ENCODE measurements at regions not wholly inside any gene's neighbourhood (a gene's known extent, or its start where the extent isn't known, plus 50 kb on each side); places are given as distances from the start of the nearest gene placed in this dataset.
"Not testable (repeated sequence)": the region's sequence is repeated elsewhere in the genome, so short reads cannot be mapped to it uniquely, and the experiment has no call there.

DNA sequence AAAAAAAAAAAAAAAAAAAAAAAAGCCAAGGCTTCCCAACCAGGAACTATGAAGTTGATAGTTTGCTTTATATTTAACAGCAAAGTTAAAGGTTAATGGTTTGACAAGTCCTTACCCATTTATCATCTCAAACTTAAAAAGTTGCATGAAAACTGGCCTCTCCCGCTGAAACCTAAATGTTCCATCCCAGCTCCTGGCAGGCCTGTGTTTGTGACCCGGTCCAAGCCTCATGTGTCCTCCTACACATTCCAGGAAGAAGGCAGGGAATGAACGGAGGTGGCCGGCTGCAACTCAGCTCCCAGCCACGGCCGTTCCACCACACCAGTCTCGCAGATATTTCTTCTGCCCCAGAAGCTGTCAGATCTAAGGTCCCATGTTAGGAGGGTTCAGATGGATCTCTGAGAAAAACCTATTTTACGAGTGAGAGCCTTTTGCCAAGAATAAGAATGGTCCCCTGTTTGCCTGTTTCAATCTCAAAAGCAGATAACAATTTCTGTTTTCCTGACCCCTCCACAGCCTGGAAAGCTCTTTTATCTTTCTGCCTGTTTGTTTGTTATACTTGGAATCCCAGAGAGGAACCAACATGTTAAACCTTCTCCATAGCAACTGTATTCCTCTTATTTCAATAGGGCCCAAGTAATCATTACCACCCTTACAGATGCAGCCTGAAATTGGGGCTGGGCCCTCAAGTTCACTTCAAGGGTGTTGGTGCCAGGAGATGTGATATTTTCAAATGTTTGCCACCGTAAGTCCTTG, 56.5 kb downstream of the KCTD12 start:
- no peak for DNase-seq (ENCODE audit: low read depth in 2 of 2)

DNA sequence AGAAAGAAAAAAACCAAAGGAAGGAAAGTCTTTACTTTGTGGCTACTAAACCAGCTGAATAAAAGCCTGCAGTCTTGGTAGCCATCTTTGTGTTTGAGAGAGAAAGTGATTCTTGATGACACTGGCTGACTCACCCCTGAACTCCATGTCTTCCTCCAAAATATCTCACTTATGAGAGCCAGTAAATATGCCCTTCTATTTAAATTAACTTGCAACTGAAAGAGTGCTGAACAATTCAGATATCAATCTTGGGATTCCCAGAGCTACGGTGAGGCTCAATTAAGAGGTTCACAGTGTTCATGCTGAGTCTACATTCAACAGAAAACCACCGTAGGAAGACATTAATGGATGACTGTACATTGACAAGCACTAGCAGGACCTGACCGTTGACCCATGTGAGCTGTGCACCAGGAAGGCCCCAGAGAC, 57.9 kb downstream of the KCTD12 start:
- no peak for DNase-seq (ENCODE audit: low read depth in 2 of 2)

GRCh38 chr13:76826527-76826926, 59.7 kb downstream of the KCTD12 start:
- DNase-seq (ENCODE audit: low read depth in 2 of 2): no peak

GRCh38 chr13:76825430-76825829, 60.8 kb downstream of the KCTD12 start:
- no peak for DNase-seq (ENCODE audit: low read depth in 2 of 2)

DNA sequence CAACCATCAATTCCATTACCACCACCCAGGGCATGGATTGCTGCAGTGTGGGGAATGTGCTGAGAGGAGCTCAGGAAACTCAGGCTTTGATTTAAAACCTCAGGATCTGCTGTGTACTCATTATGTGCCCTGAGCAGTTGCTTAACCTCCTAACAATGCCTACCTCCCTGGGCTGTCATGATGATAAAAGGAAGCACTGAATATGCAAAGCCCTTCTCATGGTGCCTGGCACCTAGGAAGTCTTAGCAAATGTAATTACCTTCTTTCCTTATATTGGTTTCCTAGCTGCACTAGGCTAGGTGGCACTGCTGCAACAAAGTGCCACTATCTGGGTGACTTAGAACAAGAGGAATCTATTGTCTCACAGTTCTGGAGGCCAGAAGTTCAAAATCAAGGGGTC, 62.2 kb downstream of the KCTD12 start:
- DNase-seq (ENCODE audit: low read depth in 2 of 2): no peak

- DNase-seq (ENCODE audit: low read depth in 2 of 2): no peak
These were observed 63.4 kb downstream of the KCTD12 start for GRCh38 chr13:76822698-76823267.

DNA sequence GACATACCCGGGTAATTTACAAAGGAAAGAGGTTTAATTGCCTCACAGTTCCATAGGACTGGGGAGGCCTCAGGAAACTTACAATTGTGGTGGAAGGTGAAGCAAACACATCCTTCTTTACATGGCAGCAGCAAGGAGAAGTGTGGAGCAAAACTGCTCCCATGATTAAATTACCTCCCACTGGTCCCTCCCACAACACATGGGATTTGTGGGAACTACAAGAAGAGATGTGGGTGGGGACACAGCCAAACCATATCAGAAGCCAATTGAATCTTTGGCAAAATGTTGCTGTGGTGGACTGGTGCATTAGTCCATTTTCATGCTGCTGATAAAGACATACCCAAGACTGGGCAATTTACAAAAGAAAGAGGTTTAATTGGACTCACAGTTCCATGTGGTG, 65.0 kb downstream of the KCTD12 start:
- DNase-seq (ENCODE audit: low read depth in 2 of 2): not testable (repeated sequence)

- no peak for DNase-seq (ENCODE audit: low read depth in 2 of 2)
These were observed 65.4 kb downstream of the KCTD12 start for GRCh38 chr13:76820759-76821158.

GRCh38 chr13:76816394-76816793, 69.8 kb downstream of the KCTD12 start:
- DNase-seq (ENCODE audit: low read depth in 2 of 2): no peak

- DNase-seq (ENCODE audit: low read depth in 2 of 2): no peak
These were observed 70.9 kb downstream of the KCTD12 start for GRCh38 chr13:76815344-76815743.

- no peak for DNase-seq (ENCODE audit: low read depth in 2 of 2)
These were observed 72.3 kb downstream of the KCTD12 start for GRCh38 chr13:76813891-76814290.

GRCh38 chr13:76813000-76813691, 73.1 kb downstream of the KCTD12 start:
- no peak for DNase-seq (ENCODE audit: low read depth in 2 of 2)

- DNase-seq (ENCODE audit: low read depth in 2 of 2): no peak
These were observed 73.9 kb downstream of the KCTD12 start for GRCh38 chr13:76812206-76812897.

- no peak for DNase-seq (ENCODE audit: low read depth in 2 of 2)
These were observed 76.8 kb downstream of the KCTD12 start for GRCh38 chr13:76809389-76809788.

GRCh38 chr13:76808927-76809326, 77.3 kb downstream of the KCTD12 start:
- DNase-seq (ENCODE audit: low read depth in 2 of 2): no peak

- DNase-seq (ENCODE audit: low read depth in 2 of 2): no peak
These were observed 81.4 kb downstream of the KCTD12 start for GRCh38 chr13:76804801-76805200.

- no peak for DNase-seq (ENCODE audit: low read depth in 2 of 2)
These were observed 82.4 kb downstream of the KCTD12 start for GRCh38 chr13:76803831-76804230.

DNA sequence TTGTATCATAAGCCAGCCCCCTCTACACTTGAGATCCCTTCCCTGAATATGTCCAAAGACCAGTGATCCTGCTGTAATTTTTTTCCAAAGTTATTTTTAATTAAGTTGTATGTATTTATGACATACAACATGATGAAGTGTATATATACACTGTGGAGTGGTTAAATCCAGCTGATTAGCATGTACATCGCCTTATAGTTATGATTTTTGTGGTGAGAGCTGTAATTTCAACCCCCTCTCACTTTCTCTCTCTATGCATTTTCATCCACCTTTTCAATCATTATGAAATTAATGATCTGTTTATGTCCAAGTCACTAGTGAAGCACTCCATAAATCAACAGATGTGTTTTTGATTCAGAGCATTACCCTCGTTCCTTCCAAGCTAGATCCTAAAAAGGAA, 85.3 kb downstream of the KCTD12 start:
- DNase-seq (ENCODE audit: low read depth in 2 of 2): no peak

DNA sequence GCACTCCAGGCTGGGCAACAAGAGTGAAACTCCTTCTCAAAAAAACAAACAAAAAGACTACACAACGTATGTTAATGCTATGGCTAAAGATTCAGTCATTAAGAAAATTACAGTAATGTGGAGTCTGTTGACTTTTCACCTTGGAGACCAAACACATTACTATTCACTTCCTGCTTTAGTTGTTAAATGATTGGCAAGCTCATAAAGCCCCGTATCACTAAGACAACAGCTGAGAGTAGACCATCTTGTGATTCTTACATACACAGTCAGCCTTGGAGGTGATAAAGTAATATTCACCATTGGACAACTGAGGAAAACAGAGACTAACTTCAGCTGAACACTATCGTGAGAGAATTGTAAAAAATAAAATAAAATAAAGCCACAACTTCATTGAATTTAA, 86.5 kb downstream of the KCTD12 start:
- no peak for DNase-seq (ENCODE audit: low read depth in 2 of 2)

DNA sequence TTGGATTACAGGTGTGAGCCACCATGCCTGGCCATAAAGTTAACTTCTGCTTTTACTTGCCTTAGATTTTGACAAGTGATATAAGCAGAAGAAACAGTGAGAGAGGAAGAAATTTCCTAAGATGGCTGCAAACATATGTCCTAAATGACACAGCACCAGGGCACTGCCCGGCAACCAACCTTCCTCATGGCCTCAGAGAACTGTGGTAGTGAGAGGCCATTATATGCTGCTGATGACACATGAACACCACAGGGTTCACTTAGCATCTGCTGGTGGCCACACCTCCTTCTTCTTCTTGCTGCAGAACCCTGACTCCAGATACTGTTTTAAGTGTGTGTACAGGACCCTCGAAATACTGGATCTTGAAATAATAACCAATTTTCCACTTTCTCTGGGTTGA, 88.2 kb downstream of the KCTD12 start:
- no peak for DNase-seq (ENCODE audit: low read depth in 2 of 2)

- DNase-seq (ENCODE audit: low read depth in 2 of 2): no peak
These were observed 88.8 kb downstream of the KCTD12 start for GRCh38 chr13:76797361-76797760.

- DNase-seq (ENCODE audit: low read depth in 2 of 2): no peak
These were observed 89.4 kb downstream of the KCTD12 start for GRCh38 chr13:76796851-76797250.
